Neuronal stem cell (in vitro differentiated cells): ENCODE measurements at regions not wholly inside any gene's neighbourhood (a gene's known extent, or its start where the extent isn't known, plus 50 kb on each side); places are given as distances from the start of the nearest gene placed in this dataset.

Source experiments
- DNase-seq: peaks from one replicate; pipeline ENCODE4 v3.0.0-alpha.2; 2013; ENCODE audit warnings: low spot score
- H2AFZ ChIP-seq: one replicate; pipeline ENCODE4 v1.6.1; 2013; ENCODE audit warnings: mild to moderate bottlenecking, low read length, inconsistent platforms
- H2AK5ac ChIP-seq: 2 replicates; pipeline ENCODE4 v1.6.1; 2013; ENCODE audit warnings: low read depth, mild to moderate bottlenecking, inconsistent platforms, low read length, moderate library complexity, mixed read lengths
- H2BK120ac ChIP-seq: 2 replicates; pipeline ENCODE4 v1.6.1; 2013; ENCODE audit warnings: low read depth, mild to moderate bottlenecking, inconsistent platforms, low read length, moderate library complexity, mixed read lengths
- H2BK12ac ChIP-seq: one replicate; pipeline ENCODE4 v1.6.1; 2013; ENCODE audit warnings: low read length, inconsistent platforms
- H2BK15ac ChIP-seq: 2 replicates; pipeline ENCODE4 v1.6.1; 2013; ENCODE audit warnings: mild to moderate bottlenecking, low read length, inconsistent platforms, mixed read lengths
- H2BK5ac ChIP-seq: one replicate; pipeline ENCODE4 v1.6.1; 2013; ENCODE audit warnings: inconsistent platforms, mild to moderate bottlenecking, low read length, moderate library complexity
- H3K14ac ChIP-seq: one replicate; pipeline ENCODE4 v1.6.1; 2013; ENCODE audit warnings: low read length, inconsistent platforms
- H3K18ac ChIP-seq: 2 replicates; pipeline ENCODE4 v1.6.1; 2013; ENCODE audit warnings: low read length, inconsistent platforms
- H3K23ac ChIP-seq: 2 replicates; pipeline ENCODE4 v1.6.1; 2013; ENCODE audit warnings: low read depth, mild to moderate bottlenecking, mixed read lengths, low read length, inconsistent platforms; ENCODE audit not compliant: poor library complexity
- H3K27ac ChIP-seq: replicated peaks from 3 replicates; pipeline ENCODE4 v1.5.1; 2013; ENCODE audit warnings: low read length, inconsistent platforms
- H3K27me3 ChIP-seq, 3 experiments: 2 replicates each; pipeline ENCODE4 v1.6.1; 2013; ENCODE audit warnings: low read length in 3 of 3, mild to moderate bottlenecking in 2 of 3, inconsistent platforms in 1 of 3, low read depth in 1 of 3, mixed read lengths in 1 of 3, moderate library complexity in 1 of 3; ENCODE audit not compliant: control insufficient read depth in 3 of 3, insufficient read depth in 3 of 3
- H3K36me3 ChIP-seq, 2 donors: replicated peaks in 1 of 2; 2 replicates each; pipeline ENCODE4 v1.6.1; 2013; ENCODE audit warnings: low read length in 2 of 2; ENCODE audit not compliant: control insufficient read depth in 2 of 2, insufficient read depth in 2 of 2
- H3K4ac ChIP-seq: 2 replicates; pipeline ENCODE4 v1.6.1; 2013; ENCODE audit warnings: inconsistent platforms, mild to moderate bottlenecking, low read length, moderate library complexity
- H3K4me1 ChIP-seq, 2 donors: 1 replicate in 1 of 2; 2 replicates in 1 of 2; pipeline ENCODE4 v1.6.1; 2013; ENCODE audit warnings: low read length in 2 of 2, low read depth in 1 of 2; ENCODE audit not compliant: control insufficient read depth in 2 of 2, insufficient read depth in 1 of 2
- H3K4me2 ChIP-seq: one replicate; pipeline ENCODE4 v1.6.1; 2013; ENCODE audit warnings: mild to moderate bottlenecking, low read length, inconsistent platforms; ENCODE audit not compliant: insufficient read depth, poor library complexity, severe bottlenecking
- H3K4me3 ChIP-seq, 2 donors: 2 replicates each; pipeline ENCODE4 v1.5.1; 2013; ENCODE audit warnings: low read length in 2 of 2, mild to moderate bottlenecking in 2 of 2, inconsistent platforms in 1 of 2, moderate library complexity in 1 of 2
- H3K79me1 ChIP-seq: one replicate; pipeline ENCODE4 v1.6.1; 2013; ENCODE audit warnings: low read depth, mild to moderate bottlenecking, inconsistent platforms, low read length, moderate library complexity
- H3K9ac ChIP-seq: one replicate; pipeline ENCODE4 v1.6.1; 2013; ENCODE audit warnings: mild to moderate bottlenecking, low read depth, low read length, inconsistent platforms; ENCODE audit not compliant: poor library complexity
- H3K9me3 ChIP-seq, 2 donors: replicated peaks in 1 of 2; 2 replicates each; pipeline versions ENCODE3 to v1.6.1; 2013; ENCODE audit warnings: low read length in 2 of 2, mild to moderate bottlenecking in 2 of 2, inconsistent platforms in 1 of 2, low read depth in 1 of 2, mixed read lengths in 1 of 2, moderate library complexity in 1 of 2; ENCODE audit not compliant: control insufficient read depth in 2 of 2, insufficient read depth in 1 of 2
- H4K8ac ChIP-seq: one replicate; pipeline ENCODE4 v1.6.1; 2013; ENCODE audit warnings: low read depth, mild to moderate bottlenecking, inconsistent platforms, low read length, moderate library complexity
- H4K91ac ChIP-seq: one replicate; pipeline ENCODE4 v1.6.1; 2013; ENCODE audit warnings: low read length, low read depth, mild to moderate bottlenecking, inconsistent platforms; ENCODE audit not compliant: poor library complexity
- WGBS, 2 donors: extraction: QIAGEN DNeasy Blood & Tissue Kit; methylation state at CpG; one replicate each; pipeline ENCODE4 v1.1.7; 2013; ENCODE audit warnings: missing lambda C conversion rate in 2 of 2, mixed read lengths in 1 of 2; ENCODE audit not compliant: insufficient read length in 2 of 2, insufficient replicate concordance in 1 of 2; ENCODE audit errors: extremely low coverage in 2 of 2; 5-methylcytosine and 5-hydroxymethylcytosine counted together

DNA sequence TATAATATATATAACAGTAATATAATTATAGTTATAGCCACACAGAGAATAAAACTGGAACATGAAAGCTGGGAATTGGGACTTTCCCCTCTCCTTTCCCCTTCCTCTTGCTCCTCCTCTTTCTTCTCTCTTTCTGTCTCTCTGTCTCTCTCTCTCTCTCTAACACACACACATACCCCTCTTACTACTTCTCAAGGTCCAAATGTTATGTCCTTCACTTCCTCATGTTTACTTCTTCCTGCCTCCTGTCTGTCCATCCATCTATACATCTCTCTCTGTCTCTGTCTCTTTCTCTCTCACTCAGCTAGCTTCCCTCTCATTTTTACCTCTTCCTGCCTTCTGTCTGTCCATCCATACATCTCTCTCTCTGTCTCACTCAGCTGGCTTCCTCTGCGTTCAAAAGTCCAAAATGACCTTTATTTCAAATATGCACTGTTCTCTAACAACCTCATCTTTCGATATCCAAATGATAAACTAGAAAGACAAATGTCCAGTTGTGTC, 261.1 kb downstream of the SIPA1L2 start:
- Histone ChIP-seq H2BK12ac (no peak overlapping the region), H3K14ac (no peak overlapping the region), H3K27me3 (no peaks in the 10 kb centered on the region), H3K23ac (no peak overlapping the region), H3K18ac (no peak overlapping the region), H3K4me1 (peaks cover 0 to 2% of the 10 kb centered on the region in 2 donors), H2AK5ac (no peak overlapping the region), H3K4ac (no peak overlapping the region), H2AFZ (no peak overlapping the region), H4K91ac (no peak overlapping the region), H3K27ac (no peak overlapping the region), H2BK5ac (no peak overlapping the region), H2BK15ac (no peak overlapping the region), H3K4me2 (no peak overlapping the region), H4K8ac (no peak overlapping the region), H3K9me3 (no peaks in the 10 kb centered on the region), H3K36me3 (no peaks in the 10 kb centered on the region), H3K79me1 (no peaks in the 10 kb centered on the region), H2BK120ac (no peak overlapping the region), H3K9ac (no peak overlapping the region), H3K4me3 (no peak overlapping the region)
- DNase-seq = no peak
- WGBS, 2 donors = no CpG with 5 or more reads among the region's 2 CpGs

DNA sequence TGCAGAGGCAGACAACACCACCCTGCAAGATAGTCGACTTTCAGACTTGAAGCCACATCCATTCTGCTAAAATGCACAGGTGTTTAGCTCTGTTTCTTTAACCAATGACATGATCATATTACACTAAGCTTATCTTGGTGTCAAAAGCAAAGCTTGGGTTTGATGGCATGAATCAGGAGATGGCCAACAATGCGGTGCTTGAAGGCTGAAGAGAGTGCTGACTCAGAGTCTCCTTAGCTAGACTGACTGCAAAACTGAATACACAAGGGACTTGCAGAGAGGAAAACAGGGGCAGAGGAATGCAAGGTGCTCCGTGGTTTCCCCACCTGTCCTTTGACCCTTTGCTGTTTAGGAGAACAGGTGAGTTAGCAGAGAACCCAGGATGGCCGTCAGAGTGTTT, 262.6 kb downstream of the SIPA1L2 start:
- no CpG with 5 or more reads among the region's 4 CpGs for WGBS, 2 donors
- no peak for DNase-seq
- Histone ChIP-seq H3K4me2 (no peak overlapping the region), H3K9ac (no peak overlapping the region), H3K4me1 (peaks cover 0 to 2% of the 10 kb centered on the region in 2 donors), H2AK5ac (no peak overlapping the region), H3K79me1 (no peaks in the 10 kb centered on the region), H2BK12ac (no peak overlapping the region), H3K14ac (no peak overlapping the region), H2BK5ac (no peak overlapping the region), H3K18ac (no peak overlapping the region), H3K4me3 (no peak overlapping the region), H2BK120ac (no peak overlapping the region), H2BK15ac (no peak overlapping the region), H3K27ac (no peak overlapping the region), H3K36me3 (no peaks in the 10 kb centered on the region), H3K23ac (no peak overlapping the region), H4K91ac (no peak overlapping the region), H2AFZ (peak overlapping the region; percentile 9), H4K8ac (no peak overlapping the region), H3K4ac (no peak overlapping the region), H3K27me3 (no peaks in the 10 kb centered on the region), H3K9me3 (no peaks in the 10 kb centered on the region)

DNA sequence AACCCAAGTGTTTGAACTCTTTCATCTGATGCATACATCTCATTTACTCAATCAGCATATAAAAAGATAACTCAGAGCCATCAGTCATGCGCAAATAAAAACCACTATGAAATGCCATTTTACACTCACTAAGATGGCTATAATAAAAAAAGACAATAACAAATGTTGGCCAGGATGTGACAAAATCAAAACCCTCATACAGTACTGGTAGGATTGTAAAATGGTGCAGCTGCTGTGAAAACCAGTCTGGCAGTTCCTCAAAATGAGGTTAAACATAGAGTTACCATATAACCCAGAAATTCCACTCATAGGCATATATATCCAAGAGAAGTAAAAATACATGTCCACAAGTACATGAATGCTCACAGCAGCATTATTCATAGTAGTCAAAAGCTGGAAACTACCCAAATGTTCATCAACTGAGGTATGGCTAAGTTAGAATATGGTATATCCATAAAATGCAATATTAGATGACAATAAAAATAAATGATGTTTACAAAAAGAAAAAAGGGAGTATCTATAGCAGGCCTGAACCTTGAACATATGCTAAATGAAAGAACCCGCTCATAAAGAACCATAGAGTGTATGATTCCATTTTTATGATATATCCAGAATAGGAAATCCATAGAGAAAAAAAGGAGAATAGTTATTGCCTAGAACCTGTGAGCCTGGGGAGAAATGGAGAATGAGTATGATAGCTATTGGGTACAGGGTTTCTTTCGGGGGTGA, 265.1 kb downstream of the SIPA1L2 start:
- Histone ChIP-seq H3K9ac (no peak overlapping the region), H3K4me3 (no peak overlapping the region), H3K36me3 (no peaks in the 10 kb centered on the region), H3K4ac (no peak overlapping the region), H3K4me1 (peaks cover 0 to 2% of the 10 kb centered on the region in 2 donors), H3K27me3 (no peaks in the 10 kb centered on the region), H3K9me3 (peaks cover 0 to 2% of the 10 kb centered on the region in 2 donors), H2AFZ (no peak overlapping the region), H3K79me1 (no peaks in the 10 kb centered on the region), H3K14ac (no peak overlapping the region), H3K18ac (no peak overlapping the region), H3K27ac (no peak overlapping the region), H2BK5ac (no peak overlapping the region), H3K4me2 (no peak overlapping the region), H2BK15ac (no peak overlapping the region), H2BK12ac (no peak overlapping the region), H2BK120ac (no peak overlapping the region), H3K23ac (no peak overlapping the region), H4K91ac (no peak overlapping the region), H4K8ac (no peak overlapping the region), H2AK5ac (no peak overlapping the region)
- no peak for DNase-seq
- no CpG with 5 or more reads among the region's 3 CpGs for WGBS, 2 donors

DNA sequence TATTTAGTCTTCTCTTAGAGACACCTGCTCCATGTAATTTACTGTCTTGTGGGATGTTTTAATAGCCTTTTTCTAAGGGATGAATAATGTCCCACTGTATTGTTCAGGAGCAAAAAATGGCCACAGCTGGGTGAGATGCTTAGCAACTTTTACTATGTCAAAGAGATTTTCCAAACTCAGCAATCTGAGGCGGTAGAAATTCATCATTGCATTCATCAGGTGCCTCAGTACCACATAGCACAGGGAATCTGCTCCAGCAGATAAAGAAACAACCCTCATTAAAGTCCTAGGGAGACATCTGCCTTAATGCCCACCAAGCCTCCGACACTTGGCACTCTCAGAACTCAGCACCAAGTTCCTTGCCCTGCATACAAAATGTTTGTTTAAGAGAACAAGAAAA, 266.9 kb downstream of the SIPA1L2 start:
- no peak overlapping the region for H3K4me2 ChIP-seq
- WGBS, 2 donors = no CpG with 5 or more reads among the region's 2 CpGs

More for the DNA sequence above, 266.9 kb downstream of the SIPA1L2 start:
- Histone ChIP-seq H3K4ac (no peak overlapping the region), H3K27ac (no peak overlapping the region), H3K4me3 (no peak overlapping the region), H2AFZ (no peak overlapping the region), H3K4me1 (peaks cover 0 to 2% of the 10 kb centered on the region in 2 donors), H3K18ac (no peak overlapping the region), H4K91ac (no peak overlapping the region), H3K14ac (no peak overlapping the region), H3K9ac (no peak overlapping the region), H3K79me1 (no peaks in the 10 kb centered on the region), H3K23ac (no peak overlapping the region), H2AK5ac (no peak overlapping the region), H4K8ac (no peak overlapping the region), H2BK120ac (no peak overlapping the region), H3K9me3 (peaks cover 0 to 2% of the 10 kb centered on the region in 2 donors), H2BK5ac (no peak overlapping the region), H3K36me3 (no peaks in the 10 kb centered on the region), H3K27me3 (no peaks in the 10 kb centered on the region), H2BK12ac (no peak overlapping the region), H2BK15ac (no peak overlapping the region)
- DNase-seq = no peak
